AG10803 (cell line): ENCODE measurements at regions not wholly inside any gene's neighbourhood (a gene's known extent, or its start where the extent isn't known, plus 50 kb on each side); places are given as distances from the start of the nearest gene placed in this dataset.

Experiments used
- DNase-seq: peaks from one replicate; pipeline ENCODE4 v3.0.0; 2010; ENCODE audit warnings: low read depth
- H3K4me3 ChIP-seq: 2 replicates; pipeline ENCODE4 v1.5.1; 2011; ENCODE audit warnings: mild to moderate bottlenecking, low read length, control low read depth
- TF ChIP-seq, protein P1 (sequence below): conservative IDR thresholded peaks from 2 replicates; pipeline ENCODE4 v1.5.1; 2011; ENCODE audit warnings: mild to moderate bottlenecking, low read length, control low read depth, inconsistent platforms

DNA sequence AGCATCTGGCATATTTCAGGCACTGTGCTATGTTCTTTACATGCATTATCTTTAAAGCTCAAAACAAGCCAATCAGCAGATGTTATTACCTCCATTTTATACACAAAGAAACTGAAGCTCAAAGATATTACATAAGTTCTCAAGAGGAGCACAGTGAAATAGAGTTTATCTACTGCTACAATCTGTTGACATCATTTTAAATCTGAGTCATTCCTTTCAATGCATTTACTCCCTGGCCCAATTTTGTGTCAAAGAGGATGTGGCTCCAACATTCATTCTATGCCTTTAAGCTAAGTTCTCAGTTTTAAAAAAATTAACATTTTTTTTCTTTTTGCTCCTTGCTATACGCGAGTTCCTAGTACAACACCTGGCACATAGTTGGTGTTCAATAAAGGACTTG, 486.3 kb upstream of the ZNF462 start:
- no peak overlapping the region for H3K4me3 ChIP-seq
- TF ChIP-seq, protein P1, sequence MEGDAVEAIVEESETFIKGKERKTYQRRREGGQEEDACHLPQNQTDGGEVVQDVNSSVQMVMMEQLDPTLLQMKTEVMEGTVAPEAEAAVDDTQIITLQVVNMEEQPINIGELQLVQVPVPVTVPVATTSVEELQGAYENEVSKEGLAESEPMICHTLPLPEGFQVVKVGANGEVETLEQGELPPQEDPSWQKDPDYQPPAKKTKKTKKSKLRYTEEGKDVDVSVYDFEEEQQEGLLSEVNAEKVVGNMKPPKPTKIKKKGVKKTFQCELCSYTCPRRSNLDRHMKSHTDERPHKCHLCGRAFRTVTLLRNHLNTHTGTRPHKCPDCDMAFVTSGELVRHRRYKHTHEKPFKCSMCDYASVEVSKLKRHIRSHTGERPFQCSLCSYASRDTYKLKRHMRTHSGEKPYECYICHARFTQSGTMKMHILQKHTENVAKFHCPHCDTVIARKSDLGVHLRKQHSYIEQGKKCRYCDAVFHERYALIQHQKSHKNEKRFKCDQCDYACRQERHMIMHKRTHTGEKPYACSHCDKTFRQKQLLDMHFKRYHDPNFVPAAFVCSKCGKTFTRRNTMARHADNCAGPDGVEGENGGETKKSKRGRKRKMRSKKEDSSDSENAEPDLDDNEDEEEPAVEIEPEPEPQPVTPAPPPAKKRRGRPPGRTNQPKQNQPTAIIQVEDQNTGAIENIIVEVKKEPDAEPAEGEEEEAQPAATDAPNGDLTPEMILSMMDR = no peak
- no peak for DNase-seq

DNA sequence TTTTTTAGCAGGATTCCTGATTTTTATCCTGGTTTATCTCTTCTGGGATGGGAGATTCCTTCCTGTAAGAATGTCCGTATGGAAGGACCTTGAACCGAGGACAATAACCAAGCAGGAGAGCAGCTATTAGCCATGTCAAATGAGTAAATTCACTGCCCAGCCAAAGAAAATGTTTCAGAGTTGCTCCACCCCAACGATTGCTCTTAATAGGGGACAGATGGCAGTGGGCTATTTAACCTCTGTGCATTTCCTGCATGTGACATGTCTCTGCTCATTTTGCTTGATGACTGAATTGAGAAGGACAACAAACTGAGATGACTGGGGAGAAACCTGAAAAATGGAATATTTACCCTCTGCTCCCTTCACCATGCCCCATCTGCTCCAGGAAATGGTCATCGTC, 479.9 kb upstream of the ZNF462 start:
- DNase-seq = no peak
- H3K4me3 ChIP-seq = no peak overlapping the region
- TF ChIP-seq, protein P1 = no peak

DNA sequence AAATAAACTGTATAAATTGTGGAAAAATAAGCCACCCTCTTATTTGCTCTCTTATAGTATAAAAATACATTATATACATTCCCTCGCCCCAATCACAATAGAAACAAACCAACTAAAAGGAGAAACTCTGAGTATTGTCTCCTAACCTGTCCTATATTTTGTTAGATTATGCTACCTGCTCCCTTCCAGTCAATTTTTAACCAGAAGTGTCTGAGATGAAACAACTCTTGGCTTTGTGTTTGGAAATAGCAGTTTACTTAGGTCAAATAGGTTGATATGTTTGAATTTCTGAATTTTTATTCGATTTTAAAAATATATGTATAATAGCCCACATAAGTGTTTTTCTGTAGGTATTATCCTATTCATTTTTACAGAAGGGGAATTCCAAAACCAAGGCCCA, 475.0 kb upstream of the ZNF462 start:
- no peak overlapping the region for H3K4me3 ChIP-seq
- TF ChIP-seq, protein P1 = no peak
- no peak for DNase-seq

DNA sequence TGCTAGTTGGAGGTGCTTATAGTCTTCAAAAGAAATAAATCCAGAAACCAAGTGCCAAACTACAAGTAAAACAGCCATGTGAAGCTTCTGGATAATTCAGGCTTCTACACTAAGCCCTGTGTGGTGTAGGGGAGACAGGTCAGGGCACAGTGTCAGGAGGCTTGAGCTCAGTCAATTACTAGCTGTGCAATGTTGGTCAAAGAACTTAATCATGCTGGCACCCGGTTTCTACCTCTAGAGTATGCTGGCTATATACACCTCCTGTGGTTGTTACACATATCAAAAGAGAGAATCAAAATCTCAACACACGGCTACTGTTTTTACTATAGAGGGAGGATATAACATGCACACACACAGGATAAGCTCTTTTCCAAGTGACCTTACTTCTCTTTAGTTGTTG, 469.7 kb upstream of the ZNF462 start:
- no peak for DNase-seq
- TF ChIP-seq, protein P1 = no peak
- H3K4me3 ChIP-seq = no peak overlapping the region

DNA sequence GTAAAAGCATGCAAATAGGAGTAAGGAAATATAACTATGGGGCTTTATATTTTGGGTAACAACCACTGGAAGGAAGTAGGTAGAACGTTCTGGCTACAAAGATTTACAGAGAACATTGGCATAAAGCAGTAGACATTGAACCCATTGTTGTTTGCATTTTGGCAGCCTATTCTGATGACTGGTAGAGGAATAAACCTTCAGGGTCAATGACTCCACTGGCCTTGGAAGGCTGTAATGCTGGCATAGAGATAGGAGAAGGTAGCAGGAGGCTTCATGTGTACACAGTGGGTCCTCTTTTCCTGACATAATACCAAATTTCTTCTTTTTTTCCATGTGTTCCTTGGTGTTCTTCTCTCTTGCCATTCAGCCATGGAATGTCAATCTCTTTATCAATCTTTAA, 462.8 kb upstream of the ZNF462 start:
- DNase-seq = no peak
- TF ChIP-seq, protein P1 = no peak

DNA sequence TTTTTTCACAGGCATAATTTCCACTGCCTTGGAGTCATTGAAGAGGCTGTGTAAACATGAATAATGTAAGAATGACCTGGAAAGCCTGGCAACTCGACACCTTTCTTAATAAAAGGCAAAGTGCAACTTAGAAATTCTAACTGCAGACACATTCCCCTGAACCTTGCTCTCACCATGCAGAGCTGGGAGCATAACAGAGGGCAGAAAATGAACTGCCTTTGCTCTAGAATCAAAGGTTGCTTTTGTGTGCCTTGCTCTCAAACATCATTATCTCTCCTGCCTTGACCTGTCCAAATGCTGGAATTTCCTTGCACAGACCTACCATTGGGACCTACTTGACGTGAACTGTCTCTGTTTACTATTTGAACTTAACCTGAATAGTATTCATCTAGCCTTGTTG, 462.0 kb upstream of the ZNF462 start:
- H3K4me3 ChIP-seq = no peak overlapping the region
- no peak for DNase-seq
- TF ChIP-seq, protein P1 = no peak

More for the DNA sequence above, 462.8 kb upstream of the ZNF462 start:
- H3K4me3 ChIP-seq = no peak overlapping the region

DNA sequence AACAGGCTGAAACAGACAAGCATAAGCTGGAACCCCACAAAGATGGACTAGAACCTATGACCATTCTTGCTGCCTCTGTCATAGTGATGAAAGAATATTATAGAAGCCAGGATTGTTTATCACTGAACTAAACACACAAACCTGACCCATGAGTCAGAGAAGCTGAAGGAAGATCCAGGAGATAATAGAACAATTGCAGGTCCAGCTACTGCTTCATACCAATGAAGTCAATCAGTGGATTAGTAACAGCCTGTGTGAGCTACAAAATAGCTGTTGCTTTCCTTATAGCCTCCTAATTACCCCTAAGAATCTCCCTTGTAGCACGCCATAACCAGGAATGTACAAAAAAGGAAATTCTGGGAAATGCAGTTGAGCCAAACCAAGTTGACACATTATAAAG, 459.9 kb upstream of the ZNF462 start:
- TF ChIP-seq, protein P1 = no peak
- no peak overlapping the region for H3K4me3 ChIP-seq
- DNase-seq = peak; percentile 85
